HFF-Myc (cell line): ENCODE measurements at regions not wholly inside any gene's neighbourhood (a gene's known extent, or its start where the extent isn't known, plus 50 kb on each side); places are given as distances from the start of the nearest gene placed in this dataset.

Experiments used
- DNase-seq: peaks from one replicate; pipeline ENCODE4 v3.0.0-alpha.2; 2011; ENCODE audit warnings: low read depth; ENCODE audit errors: extremely low read depth
- H3K4me3 ChIP-seq: replicated peaks from 2 replicates; pipeline ENCODE4 v1.5.1; 2011; ENCODE audit warnings: low read depth, mild to moderate bottlenecking, control low read depth, low read length
- TF ChIP-seq, protein P1 (sequence below): IDR thresholded peaks from 2 replicates; pipeline ENCODE4 v1.5.1; 2012; ENCODE audit warnings: mild to moderate bottlenecking, low read depth, low read length, control low read depth; ENCODE audit errors: missing control alignments

DNA sequence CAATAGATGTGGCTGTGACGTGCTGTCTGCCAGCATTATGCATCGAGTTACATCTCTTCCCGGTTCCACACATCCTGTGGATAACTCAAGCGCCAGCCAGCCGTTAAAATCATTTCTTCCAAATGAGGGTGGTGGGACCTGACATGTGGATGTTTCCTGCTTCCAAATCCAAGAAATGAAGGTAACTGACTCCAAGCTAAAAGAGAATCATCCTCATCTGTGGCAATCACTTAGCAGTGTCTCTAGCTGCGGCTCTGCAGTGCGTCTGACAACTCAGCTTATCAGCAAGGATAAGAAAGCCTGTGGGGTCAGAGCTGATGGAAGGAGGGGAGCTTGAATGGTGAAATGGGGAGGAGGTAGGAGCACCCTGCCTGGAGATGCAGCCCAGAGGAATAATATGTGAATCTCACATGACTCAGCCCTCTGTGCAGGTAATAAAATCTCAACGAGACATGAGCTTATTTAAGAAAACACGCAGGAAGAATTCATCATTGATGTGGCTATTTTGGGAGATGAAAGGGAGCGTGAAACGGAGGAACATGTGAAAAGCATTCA is 382.2 kb upstream of the TRIB2 start:
- DNase-seq, result no peak
- no peak overlapping the region for H3K4me3 ChIP-seq
- TF ChIP-seq, protein P1, sequence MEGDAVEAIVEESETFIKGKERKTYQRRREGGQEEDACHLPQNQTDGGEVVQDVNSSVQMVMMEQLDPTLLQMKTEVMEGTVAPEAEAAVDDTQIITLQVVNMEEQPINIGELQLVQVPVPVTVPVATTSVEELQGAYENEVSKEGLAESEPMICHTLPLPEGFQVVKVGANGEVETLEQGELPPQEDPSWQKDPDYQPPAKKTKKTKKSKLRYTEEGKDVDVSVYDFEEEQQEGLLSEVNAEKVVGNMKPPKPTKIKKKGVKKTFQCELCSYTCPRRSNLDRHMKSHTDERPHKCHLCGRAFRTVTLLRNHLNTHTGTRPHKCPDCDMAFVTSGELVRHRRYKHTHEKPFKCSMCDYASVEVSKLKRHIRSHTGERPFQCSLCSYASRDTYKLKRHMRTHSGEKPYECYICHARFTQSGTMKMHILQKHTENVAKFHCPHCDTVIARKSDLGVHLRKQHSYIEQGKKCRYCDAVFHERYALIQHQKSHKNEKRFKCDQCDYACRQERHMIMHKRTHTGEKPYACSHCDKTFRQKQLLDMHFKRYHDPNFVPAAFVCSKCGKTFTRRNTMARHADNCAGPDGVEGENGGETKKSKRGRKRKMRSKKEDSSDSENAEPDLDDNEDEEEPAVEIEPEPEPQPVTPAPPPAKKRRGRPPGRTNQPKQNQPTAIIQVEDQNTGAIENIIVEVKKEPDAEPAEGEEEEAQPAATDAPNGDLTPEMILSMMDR, result no peak

- TF ChIP-seq, protein P1, result no peak
- no peak overlapping the region for H3K4me3 ChIP-seq
- DNase-seq, result no peak
These were observed 381.6 kb upstream of the TRIB2 start for GRCh38 chr2:12335131-12335530.

DNA sequence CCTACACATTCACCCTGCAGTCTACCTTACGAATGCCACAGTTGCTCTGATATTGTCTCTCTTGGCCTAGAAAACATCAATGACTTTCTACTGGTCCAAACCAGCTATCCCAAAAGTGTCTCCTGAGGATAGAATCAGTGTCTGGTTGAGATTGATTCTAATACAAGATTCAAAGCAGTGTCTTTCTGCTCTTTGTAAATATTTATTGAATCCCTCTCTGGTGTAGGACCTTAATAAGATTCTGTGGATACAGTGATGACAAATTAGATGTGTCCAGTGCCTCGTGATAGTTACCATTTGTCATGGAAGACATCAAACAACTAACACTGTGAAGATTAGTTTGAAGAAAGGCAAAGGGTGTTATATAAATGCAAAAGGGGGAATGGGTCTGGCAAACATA is 380.7 kb upstream of the TRIB2 start:
- no peak for DNase-seq

GRCh38 chr2:12338946-12339697 is 377.6 kb upstream of the TRIB2 start:
- no peak for DNase-seq
- TF ChIP-seq, protein P1, result no peak
- no peak overlapping the region for H3K4me3 ChIP-seq

More for the DNA sequence above, 380.7 kb upstream of the TRIB2 start:
- TF ChIP-seq, protein P1, result no peak
- no peak overlapping the region for H3K4me3 ChIP-seq

GRCh38 chr2:12340164-12340563 is 376.6 kb upstream of the TRIB2 start:
- DNase-seq, result no peak
- TF ChIP-seq, protein P1, result no peak
- H3K4me3 ChIP-seq, result no peak overlapping the region

- H3K4me3 ChIP-seq, result no peak overlapping the region
- no peak for DNase-seq
- TF ChIP-seq, protein P1, result no peak
These were observed 375.5 kb upstream of the TRIB2 start for GRCh38 chr2:12341215-12341614.
